GM12878 (cell line): ENCODE measurements at regions not wholly inside any gene's neighbourhood (a gene's known extent, or its start where the extent isn't known, plus 50 kb on each side); places are given as distances from the start of the nearest gene placed in this dataset.

Source experiments
- ATAC-seq: fragments of 200-7000 bp; cut with Tn5 transposase; 3 replicates; pipeline ENCODE4 v1.9.1; 2020; ENCODE audit warnings: mild to moderate bottlenecking, moderate library complexity
- BruUV-seq: library from RNA; stranded (reverse); fragments of 400-500 nt; replicated peaks from 2 replicates; lab custom pipeline; 2021; lab: Mats Ljungman, UMichigan
- CTCF ChIA-PET: fragments of 300-600 bp; sonication (Branson Sonifier 250); formaldehyde crosslinking; extraction: SDS; loops from one replicate; lab custom pipeline; 2021; ENCODE audit warnings: inconsistent platforms; lab: Yijun Ruan, JAX
- POLR2A ChIA-PET: fragments of 350-600 bp; formaldehyde crosslinking; extraction: SDS; loops from one replicate; lab custom pipeline; 2021; ENCODE audit warnings: inconsistent platforms; lab: Charles Lee
- RAD21 ChIA-PET: fragments of 300-600 bp; sonication (Branson Sonifier 250); formaldehyde crosslinking; loops from one replicate; lab custom pipeline; 2023; ENCODE audit warnings: antibody characterized with exemption; ENCODE audit not compliant: unreplicated experiment; lab: Charles Lee
- SMC1A ChIA-PET: fragments of 300-600 bp; sonication (Branson Sonifier 250); formaldehyde crosslinking; loops from one replicate; lab custom pipeline; 2023; ENCODE audit not compliant: unreplicated experiment, uncharacterized antibody; lab: Charles Lee
- DNase-seq: peaks from one replicate; pipeline ENCODE4 v3.0.0-alpha.2; 2011; ENCODE audit warnings: low read depth, low spot score
- FAIRE-seq: peaks from 3 replicates; lab custom pipeline; 2011; peaks lifted over from hg19 to GRCh38; lab: Jason Lieb, UNC
- H2AFZ ChIP-seq: 2 replicates; pipeline ENCODE4 v1.6.0; 2011; ENCODE audit warnings: low read depth, low read length, control low read depth; ENCODE audit not compliant: control insufficient read depth
- H3K27ac ChIP-seq: 2 replicates; pipeline ENCODE4 v1.5.1; 2011; ENCODE audit warnings: control low read depth; ENCODE audit not compliant: control insufficient read depth, insufficient read depth
- H3K27me3 ChIP-seq, 2 experiments: replicated peaks in 1 of 2; 2 replicates each; pipeline versions ENCODE4 v1.6.0 to v1.6.1; 2011; ENCODE audit warnings: low read length in 1 of 2; ENCODE audit not compliant: control insufficient read depth in 2 of 2, insufficient read depth in 2 of 2
- H3K36me3 ChIP-seq, 2 experiments: 2 replicates each; pipeline ENCODE4 v1.5.1; 2011; ENCODE audit warnings: low read length in 1 of 2; ENCODE audit not compliant: control insufficient read depth in 2 of 2, insufficient read depth in 2 of 2
- H3K4me1 ChIP-seq: 2 replicates; pipeline ENCODE4 v1.6.1; 2011; ENCODE audit warnings: mild to moderate bottlenecking, low read length, moderate library complexity, mixed read lengths; ENCODE audit not compliant: control insufficient read depth, insufficient read depth
- H3K4me2 ChIP-seq: 2 replicates; pipeline ENCODE4 v1.6.0; 2011; ENCODE audit warnings: control low read depth; ENCODE audit not compliant: control insufficient read depth, insufficient read depth
- H3K4me3 ChIP-seq: fragments of 200-600 bp; sonication (generic); 2 replicates; pipeline ENCODE4 v1.5.1; 2016
- H3K79me2 ChIP-seq: 2 replicates; pipeline ENCODE4 v1.6.0; 2011; ENCODE audit warnings: low read length; ENCODE audit not compliant: control insufficient read depth, insufficient read depth
- H3K9ac ChIP-seq: 2 replicates; pipeline ENCODE4 v1.8.0; 2011; ENCODE audit warnings: low read length, control low read depth, mixed read lengths; ENCODE audit not compliant: control insufficient read depth, insufficient read depth
- H3K9me3 ChIP-seq: replicated peaks from 3 replicates; pipeline ENCODE4 v1.5.1; 2011; ENCODE audit warnings: mild to moderate bottlenecking, low read length; ENCODE audit not compliant: control insufficient read depth, insufficient read depth
- H4K20me1 ChIP-seq: 2 replicates; pipeline ENCODE4 v1.6.0; 2011; ENCODE audit not compliant: control insufficient read depth, insufficient read depth
- ATF2 ChIP-seq: IDR thresholded peaks from 2 replicates; pipeline ENCODE4 v1.6.1; 2012; ENCODE audit warnings: low read length, inconsistent platforms
- ETV6 ChIP-seq, 2 experiments: fragments of 450-650 bp in 1 of 2; IDR thresholded peaks in 1 of 2; conservative IDR thresholded peaks in 1 of 2; 2 replicates each; pipeline ENCODE4 v1.6.1; 2014; ENCODE audit warnings: antibody characterized with exemption in 1 of 2, borderline replicate concordance in 1 of 2, low read depth in 1 of 2, mild to moderate bottlenecking in 1 of 2, moderate library complexity in 1 of 2
- NBN ChIP-seq: fragments of 450-650 bp; IDR thresholded peaks from 2 replicates; pipeline ENCODE4 v1.6.1; 2016
- PAX8 ChIP-seq: fragments of 450-650 bp; IDR thresholded peaks from 2 replicates; pipeline ENCODE4 v1.6.1; 2017; ENCODE audit warnings: mild to moderate bottlenecking, moderate library complexity
- PML ChIP-seq: IDR thresholded peaks from 2 replicates; pipeline ENCODE4 v1.6.1; 2012; ENCODE audit warnings: low read length, inconsistent platforms
- RAD21 ChIP-seq: IDR thresholded peaks from 2 replicates; pipeline ENCODE4 v1.6.1; 2011; ENCODE audit warnings: mild to moderate bottlenecking, low read depth, low read length, moderate library complexity; ENCODE audit not compliant: insufficient read depth
- RBBP5 ChIP-seq: fragments of 200-600 bp; sonication (generic); conservative IDR thresholded peaks from 2 replicates; pipeline ENCODE4 v1.6.1; 2016
- RELA ChIP-seq: fragments of 450-650 bp; IDR thresholded peaks from 2 replicates; pipeline ENCODE4 v1.8.0; 2014; ENCODE audit warnings: borderline replicate concordance; ENCODE audit not compliant: partially characterized antibody
- REST ChIP-seq: IDR thresholded peaks from 2 replicates; pipeline ENCODE4 v1.6.1; 2012; ENCODE audit warnings: mild to moderate bottlenecking, low read depth, low read length
- SIX5 ChIP-seq: IDR thresholded peaks from 2 replicates; pipeline ENCODE4 v1.6.1; 2011; ENCODE audit warnings: mild to moderate bottlenecking, low read depth, low read length, moderate library complexity; ENCODE audit not compliant: severe bottlenecking
- SMC3 ChIP-seq: IDR thresholded peaks from 2 replicates; pipeline ENCODE4 v1.6.1; 2011; ENCODE audit warnings: low read length, improper control_type of control experiment, borderline replicate concordance
- USF1 ChIP-seq: IDR thresholded peaks from 2 replicates; pipeline ENCODE4 v1.6.1; 2011; ENCODE audit warnings: borderline replicate concordance, low read depth, mild to moderate bottlenecking, moderate library complexity, mixed read lengths, low read length; ENCODE audit not compliant: insufficient read depth; ENCODE audit errors: extremely low read length
- ZBTB11 ChIP-seq: fragments of 450-650 bp; formaldehyde crosslinking; IDR thresholded peaks from 2 replicates; pipeline ENCODE4 v1.5.0; 2022; ENCODE audit warnings: mild to moderate bottlenecking, missing genetic modification characterization
- WGBS: methylation state at CpG from one replicate; pipeline ENCODE4 v1.1.6; 2016; ENCODE audit warnings: low lambda C conversion rate; ENCODE audit not compliant: insufficient replicate concordance, insufficient coverage; ENCODE audit errors: missing lambda C conversion rate; 5-methylcytosine and 5-hydroxymethylcytosine counted together
- in situ Hi-C: fragments of 300-500 bp; cut with MboI; formaldehyde crosslinking; loops from 9 replicates; pipeline ENCODE4 v1.14.3; 2018; ENCODE audit warnings: mixed read lengths
- intact Hi-C: fragments of 100-400 bp; cut with micrococcal nuclease; formaldehyde crosslinking; loops from one replicate; pipeline ENCODE4 v1.14.2; 2022; ENCODE audit not compliant: unreplicated experiment

GRCh38 chr22:26945565-26945964, 288.2 kb downstream of the MIAT start (continued):
- no peak for TF ChIP-seq ATF2
- TF ChIP-seq ETV6 (conservative IDR thresholded peaks at IDR 0.05 in 1 of 2, IDR thresholded peaks at IDR 0.05 in 1 of 2; ENCODE audit: borderline replicate concordance in 1 of 2, low read depth in 1 of 2) = no peak
- TF ChIP-seq ZBTB11 (CRISPR knock-in tag) = no peak
- TF ChIP-seq PML = no peak
- no peak for TF ChIP-seq USF1

GRCh38 chr22:26949193-26949592, 291.8 kb downstream of the MIAT start:
- H2AFZ ChIP-seq = no peak overlapping the region
- ChIA-PET POLR2A (no interaction called here), RAD21 (no interaction called here), CTCF (no interaction called here), SMC1A (no interaction called here)
- no peak for FAIRE-seq
- no peaks in the 10 kb centered on the region; a peak in 1 of 4 replicates for H3K27me3 ChIP-seq
- intact Hi-C loops = no loop called here
- in situ Hi-C loops = no loop called here
- WGBS = 0% methylated on average over 3 of the region's 3 CpGs
- no peaks in the 10 kb centered on the region for H3K36me3 ChIP-seq
- H3K9ac ChIP-seq = no peak overlapping the region
- H3K9me3 ChIP-seq = no peaks in the 10 kb centered on the region
- H4K20me1 ChIP-seq = no peaks in the 10 kb centered on the region
- H3K4me3 ChIP-seq = no peak overlapping the region
- H3K4me2 ChIP-seq = no peak overlapping the region
- no peak overlapping the region for H3K27ac ChIP-seq
- no TSS peak for BruUV-seq
- no peaks in the 10 kb centered on the region for H3K4me1 ChIP-seq
- no peak for ATAC-seq
- H3K79me2 ChIP-seq = no peaks in the 10 kb centered on the region
- DNase-seq = no peak
- no peak for TF ChIP-seq SIX5
- no peak for TF ChIP-seq RELA
- TF ChIP-seq RAD21 = no peak
- TF ChIP-seq RBBP5 = no peak
- peak; percentile 82 for TF ChIP-seq REST
- TF ChIP-seq SMC3 = no peak
- no peak for TF ChIP-seq PAX8
- TF ChIP-seq NBN = no peak
